Caki2 (cell line): ENCODE measurements at regions not wholly inside any gene's neighbourhood (a gene's known extent, or its start where the extent isn't known, plus 50 kb on each side); places are given as distances from the start of the nearest gene placed in this dataset.

Experiments used
- DNase-seq: peaks from one replicate; pipeline ENCODE4 v3.0.0-alpha.2; 2015; ENCODE audit warnings: low read depth
- in situ Hi-C: cut with HindIII; loops from 2 replicates; pipeline ENCODE4 v1.10.0; 2016; ENCODE audit warnings: low sequenced_read_pairs, low pct_unique_long_range_greater_than_20kb, mixed read lengths

DNA sequence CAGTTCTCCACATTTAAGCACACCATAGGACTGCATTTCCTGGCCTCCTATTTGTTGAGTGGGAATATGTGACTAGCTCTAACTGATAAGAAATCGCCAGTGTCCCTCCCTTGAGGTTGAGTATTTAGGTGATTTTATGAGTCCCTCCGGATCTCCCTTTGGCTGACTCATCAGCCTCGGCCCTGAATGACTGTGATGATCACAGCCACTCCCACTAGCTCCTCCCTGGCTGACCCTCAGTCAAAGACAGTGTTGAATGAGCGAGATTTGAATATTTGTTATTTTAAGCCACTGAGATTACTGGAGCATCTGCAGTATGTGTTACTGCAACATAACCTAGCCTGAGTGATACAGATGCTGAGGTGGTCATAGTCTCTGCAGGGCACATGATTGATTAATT is 515.3 kb downstream of the EPHB1 start:
- DNase-seq: peak; percentile 44
- in situ Hi-C loops: no loop called here

- DNase-seq: peak; percentile 38
- in situ Hi-C loops: no loop called here
Measured at GRCh38 chr3:135311699-135312098, 516.6 kb downstream of the EPHB1 start.

DNA sequence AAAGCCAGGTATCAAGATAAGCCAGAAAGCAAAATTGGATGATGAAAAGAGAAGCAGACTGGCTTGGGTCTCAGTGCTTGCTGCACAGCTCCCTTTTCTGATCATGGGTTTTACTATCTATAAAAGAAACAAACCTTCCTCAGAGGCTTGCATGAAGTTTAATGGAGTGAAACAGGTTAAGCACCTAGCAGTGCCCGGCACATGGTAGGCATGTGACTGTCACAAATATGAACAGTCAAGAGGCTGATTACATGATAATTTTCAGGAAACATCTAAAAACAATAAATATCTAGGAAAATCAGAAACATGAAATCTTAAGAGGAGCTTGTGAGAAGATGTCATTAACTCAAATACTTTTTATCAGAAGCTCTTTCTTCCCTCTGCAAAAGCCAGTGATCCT is 519.2 kb downstream of the EPHB1 start:
- in situ Hi-C loops: no loop called here
- DNase-seq: no peak

DNA sequence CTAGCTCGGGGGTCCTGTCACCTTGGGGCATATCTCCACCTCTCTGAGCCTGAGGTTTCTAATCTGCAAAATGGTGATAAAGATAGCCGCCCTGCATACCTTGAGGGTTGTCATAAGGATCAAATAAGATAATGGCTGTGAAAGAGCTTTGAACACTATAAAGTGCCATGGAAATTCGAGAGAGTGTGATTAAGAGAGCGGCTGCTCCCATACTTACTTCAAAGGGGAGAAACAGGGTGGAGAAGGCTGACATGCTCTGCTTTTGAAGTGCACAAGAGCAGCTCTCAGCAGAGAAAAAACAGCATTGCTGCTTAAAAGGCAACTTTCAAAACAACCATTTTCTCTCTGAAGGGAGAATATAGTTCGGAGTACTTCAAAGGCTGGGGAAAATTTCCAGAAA is 529.2 kb downstream of the EPHB1 start:
- DNase-seq: no peak
- in situ Hi-C loops: no loop called here

- no peak for DNase-seq
- in situ Hi-C loops: no loop called here
Measured at GRCh38 chr3:135325096-135325495, 530.0 kb downstream of the EPHB1 start.

GRCh38 chr3:135325726-135326235 is 530.7 kb downstream of the EPHB1 start:
- DNase-seq: no peak
- in situ Hi-C loops: no loop called here

GRCh38 chr3:135326851-135327250 is 531.8 kb downstream of the EPHB1 start:
- DNase-seq: no peak
- in situ Hi-C loops: no loop called here

GRCh38 chr3:135328036-135328435 is 533.0 kb downstream of the EPHB1 start:
- DNase-seq: no peak
- in situ Hi-C loops: no loop called here

DNA sequence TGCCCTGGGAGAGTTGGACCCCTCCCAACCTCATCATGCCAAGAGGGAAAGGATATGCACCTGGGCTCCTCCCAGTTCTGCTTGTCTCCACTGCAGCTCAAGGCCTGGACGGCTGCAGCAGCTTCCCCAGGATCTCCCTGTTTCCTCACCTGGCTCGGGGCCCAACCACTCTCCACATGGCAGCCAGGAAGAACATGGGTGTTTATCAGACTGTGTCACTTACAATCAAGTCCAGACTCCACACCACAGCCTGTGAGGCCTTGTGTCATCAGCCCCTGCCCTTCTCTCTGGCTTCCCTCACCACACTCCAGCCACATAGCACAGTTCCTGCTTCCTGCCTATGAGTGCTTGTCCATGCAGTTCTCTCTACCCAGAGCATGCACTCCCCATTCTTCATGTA is 534.4 kb downstream of the EPHB1 start:
- in situ Hi-C loops: no loop called here
- DNase-seq: no peak

- no peak for DNase-seq
- in situ Hi-C loops: no loop called here
Measured at GRCh38 chr3:135337192-135337591, 542.1 kb downstream of the EPHB1 start.

DNA sequence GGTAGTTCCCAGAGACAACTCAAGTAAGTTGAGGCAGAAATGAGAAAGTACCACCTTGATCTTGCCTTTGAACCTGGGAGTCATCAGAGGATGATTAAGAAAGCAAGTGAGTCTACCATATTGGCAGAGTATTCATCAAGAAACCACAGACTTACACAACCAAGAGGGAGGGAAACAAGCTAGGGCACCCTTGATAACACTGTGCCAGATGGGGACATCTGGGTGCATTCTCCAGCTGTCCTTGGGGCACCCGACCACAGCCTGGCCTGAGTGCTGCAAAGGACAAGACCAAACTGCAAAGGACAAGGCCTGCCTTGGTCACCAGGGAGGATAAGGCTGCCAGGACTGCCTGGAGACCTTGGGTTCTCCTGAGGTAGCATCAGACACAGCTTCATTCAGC is 553.6 kb downstream of the EPHB1 start:
- in situ Hi-C loops: no loop called here

GRCh38 chr3:135349254-135349948 is 554.3 kb downstream of the EPHB1 start:
- no peak for DNase-seq
- in situ Hi-C loops: no loop called here

More for the DNA sequence above, 553.6 kb downstream of the EPHB1 start:
- no peak for DNase-seq

DNA sequence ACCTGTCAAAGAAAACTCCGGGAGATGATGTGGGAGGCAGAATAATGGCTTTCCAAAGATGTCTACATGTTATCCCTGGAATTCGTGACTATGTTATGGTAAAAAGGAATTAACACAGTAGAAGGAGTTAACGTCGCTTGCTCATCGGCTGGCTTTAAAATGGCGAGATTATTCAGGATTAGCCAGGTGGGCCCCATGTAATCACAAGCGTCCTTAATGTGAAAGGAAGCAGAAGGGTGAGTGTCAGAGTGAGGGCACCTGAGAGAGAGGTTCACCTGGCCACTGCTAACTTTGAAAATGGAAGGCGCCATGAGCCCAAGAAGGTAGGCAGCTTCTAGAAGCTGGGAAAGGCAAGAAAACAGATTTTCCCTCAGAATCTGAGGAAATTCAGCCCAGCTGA is 557.2 kb downstream of the EPHB1 start:
- DNase-seq: no peak
- in situ Hi-C loops: no loop called here

GRCh38 chr3:135362889-135363288 is 567.8 kb downstream of the EPHB1 start:
- in situ Hi-C loops: no loop called here
- no peak for DNase-seq

- in situ Hi-C loops: no loop called here
Measured at GRCh38 chr3:135364676-135365075, 569.6 kb downstream of the EPHB1 start.

DNA sequence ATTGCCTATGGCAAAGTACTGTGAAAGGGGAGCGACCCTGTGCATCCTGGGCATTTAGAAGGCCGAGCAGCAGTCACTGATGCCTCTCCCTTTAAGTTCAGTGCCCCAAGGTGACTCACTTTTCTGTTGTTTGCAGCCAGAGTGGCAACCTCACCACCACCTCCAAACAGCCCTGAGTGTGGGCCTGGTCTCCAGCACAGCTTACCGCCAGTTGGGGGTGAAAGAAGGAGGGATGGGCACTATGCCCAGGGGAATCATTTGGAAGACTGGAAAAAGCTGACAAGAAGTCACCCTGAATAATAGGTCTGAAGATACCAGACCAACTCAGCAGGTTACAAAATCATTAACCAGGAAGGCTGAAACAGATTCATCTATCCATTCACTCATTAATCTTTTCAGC is 571.8 kb downstream of the EPHB1 start:
- in situ Hi-C loops: no loop called here
- DNase-seq: peak; percentile 4

More at GRCh38 chr3:135364676-135365075, 569.6 kb downstream of the EPHB1 start:
- no peak for DNase-seq

- in situ Hi-C loops: no loop called here
- DNase-seq: no peak
Measured at GRCh38 chr3:135368316-135368715, 573.3 kb downstream of the EPHB1 start.

- DNase-seq: no peak
- in situ Hi-C loops: no loop called here
Measured at GRCh38 chr3:135368781-135369180, 573.7 kb downstream of the EPHB1 start.

DNA sequence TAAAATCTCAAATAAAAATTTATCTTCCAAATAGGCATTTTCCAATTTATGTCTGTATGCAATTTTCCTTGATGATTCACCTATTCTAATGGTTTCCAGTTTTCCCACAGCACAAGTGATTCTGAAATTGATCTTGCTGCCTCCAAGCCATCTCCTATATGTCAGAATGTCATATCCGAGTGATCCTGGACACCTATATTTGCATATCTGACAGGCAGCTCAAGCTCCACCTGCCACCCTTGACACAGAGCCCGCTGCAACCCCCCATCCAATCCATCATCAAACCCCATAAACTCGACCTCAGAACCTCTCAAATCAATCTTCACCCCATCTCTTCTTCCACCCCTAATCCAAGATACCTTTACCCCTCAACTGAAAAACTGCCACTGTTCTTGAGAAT is 579.5 kb downstream of the EPHB1 start:
- DNase-seq: no peak
- in situ Hi-C loops: no loop called here

DNA sequence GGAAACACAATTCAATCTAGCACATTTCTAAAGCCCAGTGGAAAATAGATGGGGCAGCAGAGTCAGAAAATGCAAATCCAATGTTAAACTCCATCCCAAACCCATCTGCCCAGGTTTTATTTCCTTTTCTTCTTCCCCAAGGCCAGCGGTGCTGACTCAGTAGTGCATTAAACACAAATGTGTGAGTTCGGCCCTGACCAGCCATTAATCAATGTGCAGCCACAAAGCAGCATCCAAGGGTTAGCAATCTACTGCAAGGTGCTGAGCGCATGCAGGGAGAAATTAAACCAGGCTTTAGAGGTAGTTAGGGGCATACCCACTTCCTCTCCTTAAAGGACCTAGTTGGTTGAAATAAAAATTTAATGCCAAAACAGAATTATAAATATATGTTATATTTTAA is 583.3 kb upstream of the PPP2R3A start:
- in situ Hi-C loops: no loop called here
- no peak for DNase-seq
